ENCODE measurements at regions not wholly inside any gene's neighbourhood (a gene's known extent, or its start where the extent isn't known, plus 50 kb on each side); places are given as distances from the start of the nearest gene placed in this dataset.

- no peak for TF ChIP-seq CTCF (conservative IDR thresholded peaks at IDR 0.05)
- no peak for DNase-seq (ENCODE audit: low read depth, low spot score)
- Mint-ChIP-seq H3K4me3 (no peak overlapping the region), H3K4me1 (no peaks in the 10 kb centered on the region), H3K9me3 (peaks cover 2% of the 10 kb centered on the region), H3K36me3 (ENCODE audit: low read depth) (no peaks in the 10 kb centered on the region), H3K27ac (ENCODE audit: unreplicated experiment) (no peak overlapping the region), H3K27me3 (ENCODE audit: low read depth) (peaks cover 7% of the 10 kb centered on the region)
Measured at GRCh38 chr6:25172819-25173218, 106.4 kb upstream of the CARMIL1 start.

GRCh38 chr6:25173246-25173645 is 105.9 kb upstream of the CARMIL1 start:
- Mint-ChIP-seq H3K4me1 (no peaks in the 10 kb centered on the region), H3K9me3 (peaks cover 2% of the 10 kb centered on the region), H3K27me3 (ENCODE audit: low read depth) (peaks cover 4% of the 10 kb centered on the region), H3K4me3 (no peak overlapping the region), H3K36me3 (ENCODE audit: low read depth) (no peaks in the 10 kb centered on the region), H3K27ac (ENCODE audit: unreplicated experiment) (no peak overlapping the region)
- TF ChIP-seq CTCF (conservative IDR thresholded peaks at IDR 0.05), result no peak
- no peak for DNase-seq (ENCODE audit: low read depth, low spot score)

- no peaks in the 10 kb centered on the region for H3K4me1 Mint-ChIP-seq
- no peaks in the 10 kb centered on the region for H3K36me3 Mint-ChIP-seq (ENCODE audit: low read depth)
- peaks cover 2% of the 10 kb centered on the region for H3K27me3 Mint-ChIP-seq (ENCODE audit: low read depth)
Measured at GRCh38 chr6:25173951-25174474, 105.2 kb upstream of the CARMIL1 start.

GRCh38 chr6:25174678-25175077 is 104.5 kb upstream of the CARMIL1 start:
- no peaks in the 10 kb centered on the region for H3K27me3 Mint-ChIP-seq (ENCODE audit: low read depth)
- H3K36me3 Mint-ChIP-seq (ENCODE audit: low read depth), result no peaks in the 10 kb centered on the region
- H3K4me3 Mint-ChIP-seq, result no peak overlapping the region
- no peak for TF ChIP-seq CTCF (conservative IDR thresholded peaks at IDR 0.05)
- DNase-seq (ENCODE audit: low read depth, low spot score), result no peak
- peaks cover 2% of the 10 kb centered on the region for H3K9me3 Mint-ChIP-seq
- no peaks in the 10 kb centered on the region for H3K4me1 Mint-ChIP-seq
- H3K27ac Mint-ChIP-seq (ENCODE audit: unreplicated experiment), result no peak overlapping the region

More at GRCh38 chr6:25173951-25174474, 105.2 kb upstream of the CARMIL1 start:
- H3K27ac Mint-ChIP-seq (ENCODE audit: unreplicated experiment), result no peak overlapping the region
- peaks cover 2% of the 10 kb centered on the region for H3K9me3 Mint-ChIP-seq
- TF ChIP-seq CTCF (conservative IDR thresholded peaks at IDR 0.05), result no peak
- H3K4me3 Mint-ChIP-seq, result no peak overlapping the region
- no peak for DNase-seq (ENCODE audit: low read depth, low spot score)

GRCh38 chr6:25175196-25175595 is 104.0 kb upstream of the CARMIL1 start:
- Mint-ChIP-seq H3K4me3 (no peak overlapping the region), H3K36me3 (ENCODE audit: low read depth) (no peaks in the 10 kb centered on the region), H3K4me1 (no peaks in the 10 kb centered on the region), H3K27ac (ENCODE audit: unreplicated experiment) (no peak overlapping the region), H3K27me3 (ENCODE audit: low read depth) (no peaks in the 10 kb centered on the region), H3K9me3 (peaks cover 2% of the 10 kb centered on the region)
- DNase-seq (ENCODE audit: low read depth, low spot score), result no peak
- no peak for TF ChIP-seq CTCF (conservative IDR thresholded peaks at IDR 0.05)

All from neural crest cell (in vitro differentiated cells).